K562 (cell line): ENCODE measurements at regions not wholly inside any gene's neighbourhood (a gene's known extent, or its start where the extent isn't known, plus 50 kb on each side); places are given as distances from the start of the nearest gene placed in this dataset.
A peak's percentile ranks its signal among the peaks of the same experiment; 100 is the strongest.

ENCODE experiments used
- CEBPB ChIP-seq: fragments of 450-650 bp; IDR thresholded peaks from 2 replicates; pipeline ENCODE4 v1.6.1; 2016; ENCODE audit warnings: missing genetic modification characterization, missing compliant biosample characterization
- FOXP1 ChIP-seq: sonication (generic); formaldehyde crosslinking; IDR thresholded peaks from 2 replicates; pipeline ENCODE4 v1.8.0; 2022; ENCODE audit warnings: mild to moderate bottlenecking, missing genetic modification reagents
- GTF2E2 ChIP-seq: fragments of 200-800 bp; sonication (Bioruptor generic); IDR thresholded peaks from 2 replicates; pipeline ENCODE4 v1.6.1; 2016; ENCODE audit warnings: missing genetic modification characterization, missing compliant biosample characterization
- MTF1 ChIP-seq: fragments of 250-450 bp; sonication (Bioruptor Pico); IDR thresholded peaks from 2 replicates; pipeline ENCODE4 v1.9.0; 2021; ENCODE audit warnings: moderate library complexity, mild to moderate bottlenecking, inconsistent platforms, borderline replicate concordance
- NCOA2 ChIP-seq, 2 experiments: fragments of 450-650 bp; IDR thresholded peaks; 2 replicates each; pipeline ENCODE4 v1.6.1; 2018; ENCODE audit warnings: mild to moderate bottlenecking in 2 of 2, moderate library complexity in 1 of 2; ENCODE audit not compliant: partially characterized antibody in 2 of 2
- NFIC ChIP-seq: fragments of 450-650 bp; IDR thresholded peaks from 2 replicates; pipeline ENCODE4 v1.6.1; 2017; ENCODE audit warnings: mild to moderate bottlenecking, inconsistent platforms
- SIRT6 ChIP-seq: IDR thresholded peaks from one replicate; pipeline ENCODE4 v1.6.1; 2012; ENCODE audit warnings: low read depth, mild to moderate bottlenecking, control low read depth, inconsistent platforms, low read length, moderate library complexity
- TF ChIP-seq, protein P1 (sequence below): sonication (generic); formaldehyde crosslinking; IDR thresholded peaks from 2 replicates; pipeline ENCODE4 v1.8.1; 2023; ENCODE audit warnings: mild to moderate bottlenecking, missing genetic modification reagents
- TF ChIP-seq, protein P2 (sequence below): fragments of 450-650 bp; IDR thresholded peaks from 2 replicates; pipeline ENCODE4 v1.6.1; 2018; ENCODE audit warnings: mild to moderate bottlenecking, low read depth; ENCODE audit not compliant: partially characterized antibody

DNA sequence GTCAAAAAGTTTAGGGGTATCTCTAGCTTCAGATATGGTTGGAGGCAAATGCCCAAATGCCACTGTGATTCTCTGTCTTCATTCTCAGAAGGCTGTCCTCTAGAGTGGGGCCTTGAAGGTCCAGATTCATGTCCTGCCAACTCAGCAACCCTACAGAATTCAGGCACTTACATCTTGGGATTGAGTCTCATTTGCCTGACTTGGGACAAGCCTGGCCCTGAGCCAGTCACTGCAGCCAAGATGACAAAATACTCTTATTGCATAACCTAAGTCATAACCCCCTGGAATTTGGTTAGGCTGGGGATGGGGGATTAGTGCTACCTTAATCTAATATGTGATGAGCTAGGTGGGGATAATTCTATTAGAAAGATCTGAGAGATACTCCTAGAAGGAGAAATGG lies 100.5 kb downstream of the AREG start (continued):
- TF ChIP-seq, protein P1, sequence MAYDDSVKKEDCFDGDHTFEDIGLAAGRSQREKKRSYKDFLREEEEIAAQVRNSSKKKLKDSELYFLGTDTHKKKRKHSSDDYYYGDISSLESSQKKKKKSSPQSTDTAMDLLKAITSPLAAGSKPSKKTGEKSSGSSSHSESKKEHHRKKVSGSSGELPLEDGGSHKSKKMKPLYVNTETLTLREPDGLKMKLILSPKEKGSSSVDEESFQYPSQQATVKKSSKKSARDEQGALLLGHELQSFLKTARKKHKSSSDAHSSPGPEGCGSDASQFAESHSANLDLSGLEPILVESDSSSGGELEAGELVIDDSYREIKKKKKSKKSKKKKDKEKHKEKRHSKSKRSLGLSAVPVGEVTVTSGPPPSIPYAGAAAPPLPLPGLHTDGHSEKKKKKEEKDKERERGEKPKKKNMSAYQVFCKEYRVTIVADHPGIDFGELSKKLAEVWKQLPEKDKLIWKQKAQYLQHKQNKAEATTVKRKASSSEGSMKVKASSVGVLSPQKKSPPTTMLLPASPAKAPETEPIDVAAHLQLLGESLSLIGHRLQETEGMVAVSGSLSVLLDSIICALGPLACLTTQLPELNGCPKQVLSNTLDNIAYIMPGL (CRISPR knock-in tag) = no peak
- TF ChIP-seq, protein P2, sequence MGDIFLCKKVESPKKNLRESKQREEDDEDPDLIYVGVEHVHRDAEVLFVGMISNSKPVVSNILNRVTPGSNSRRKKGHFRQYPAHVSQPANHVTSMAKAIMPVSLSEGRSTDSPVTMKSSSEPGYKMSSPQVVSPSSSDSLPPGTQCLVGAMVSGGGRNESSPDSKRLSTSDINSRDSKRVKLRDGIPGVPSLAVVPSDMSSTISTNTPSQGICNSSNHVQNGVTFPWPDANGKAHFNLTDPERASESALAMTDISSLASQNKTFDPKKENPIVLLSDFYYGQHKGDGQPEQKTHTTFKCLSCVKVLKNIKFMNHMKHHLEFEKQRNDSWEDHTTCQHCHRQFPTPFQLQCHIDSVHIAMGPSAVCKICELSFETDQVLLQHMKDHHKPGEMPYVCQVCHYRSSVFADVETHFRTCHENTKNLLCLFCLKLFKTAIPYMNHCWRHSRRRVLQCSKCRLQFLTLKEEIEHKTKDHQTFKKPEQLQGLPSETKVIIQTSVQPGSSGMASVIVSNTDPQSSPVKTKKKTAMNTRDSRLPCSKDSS = no peak
- no peak for TF ChIP-seq SIRT6
- no peak for TF ChIP-seq FOXP1
- TF ChIP-seq CEBPB (tag) = peak; percentile 56
- peak; percentile 43; the same call in 1 of the 2 replicates for TF ChIP-seq NFIC
- TF ChIP-seq MTF1 (CRISPR knock-in tag) = no peak
- TF ChIP-seq GTF2E2 (tag) = no peak
- no peak for TF ChIP-seq NCOA2 (IDR thresholded peaks at IDR 0.05; ENCODE audit: partially characterized antibody in 2 of 2)
